HUDEP-2 (cell line): ENCODE measurements at regions not wholly inside any gene's neighbourhood (a gene's known extent, or its start where the extent isn't known, plus 50 kb on each side); places are given as distances from the start of the nearest gene placed in this dataset.

ENCODE experiments used
- DNase-seq, 76 experiments: peaks; one replicate each; lab custom pipeline; 2025; ENCODE audit not compliant: unreplicated experiment in 76 of 76; lab: John Stamatoyannopoulos, UW

GRCh38 chr3:99322551-99322950 is 315.8 kb upstream of the COL8A1 start:
- DNase-seq, result no peak

- no peak for DNase-seq
Observed at GRCh38 chr3:99321261-99321660, 317.1 kb upstream of the COL8A1 start.

GRCh38 chr3:99319961-99320360 is 318.4 kb upstream of the COL8A1 start:
- no peak for DNase-seq

DNA sequence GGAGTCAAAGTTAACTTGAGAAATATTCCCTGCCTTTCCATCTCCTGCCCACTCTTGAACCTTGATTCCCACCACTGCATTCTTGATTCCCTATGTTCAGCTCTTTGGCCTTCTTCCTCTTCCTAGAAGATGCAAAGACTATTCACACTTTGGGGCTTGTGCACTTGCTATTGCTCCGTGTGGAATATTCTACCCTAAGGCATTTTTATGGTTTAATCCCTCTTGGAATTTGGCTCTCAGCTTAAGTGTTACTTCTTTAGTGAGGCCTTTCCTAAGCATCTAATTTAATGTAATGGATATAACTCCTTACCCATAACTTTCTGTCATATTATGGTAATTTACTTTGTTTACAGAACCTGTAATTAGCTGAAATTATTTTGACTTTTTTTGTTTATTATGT is 318.9 kb upstream of the COL8A1 start:
- DNase-seq, result no peak

DNA sequence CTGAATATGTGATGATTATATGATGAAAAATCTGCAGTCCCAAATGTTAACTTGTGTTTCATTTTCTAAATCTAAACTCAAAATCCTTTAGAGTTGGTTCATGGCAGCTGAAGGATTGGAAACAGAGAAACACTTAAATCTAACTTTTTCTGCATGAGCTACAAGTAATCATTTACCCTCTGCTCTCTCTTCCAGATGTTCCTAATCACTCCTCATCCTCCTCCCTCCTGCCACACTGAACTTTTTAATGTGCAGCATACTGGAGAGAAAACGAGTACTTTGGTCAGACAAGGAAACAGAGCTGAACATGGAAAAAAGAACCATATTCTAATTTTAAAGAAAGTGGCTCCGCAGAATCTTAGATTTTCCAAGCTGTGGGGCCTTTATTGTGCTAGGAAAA is 321.2 kb upstream of the COL8A1 start:
- no peak for DNase-seq

DNA sequence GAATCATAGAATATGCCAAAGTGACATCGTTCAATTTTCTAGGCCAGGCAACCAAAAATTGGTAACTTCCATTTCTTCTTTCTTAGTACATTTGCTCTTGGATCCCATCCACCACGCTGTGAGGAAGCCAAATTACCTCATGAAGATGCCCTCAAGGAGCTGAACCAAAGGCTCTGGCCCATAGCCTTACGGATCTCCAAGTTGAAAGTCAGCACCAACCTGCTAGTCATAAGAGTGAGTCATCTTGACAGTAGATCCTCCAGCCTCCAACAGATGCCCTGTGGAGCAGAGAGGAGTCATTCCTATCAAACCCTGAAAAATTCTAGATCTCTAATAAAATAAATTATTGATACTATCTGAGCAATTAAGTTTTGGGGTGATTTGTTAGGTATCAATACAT is 322.5 kb upstream of the COL8A1 start:
- no peak for DNase-seq

GRCh38 chr3:99313485-99313884 is 324.9 kb upstream of the COL8A1 start:
- no peak for DNase-seq

DNA sequence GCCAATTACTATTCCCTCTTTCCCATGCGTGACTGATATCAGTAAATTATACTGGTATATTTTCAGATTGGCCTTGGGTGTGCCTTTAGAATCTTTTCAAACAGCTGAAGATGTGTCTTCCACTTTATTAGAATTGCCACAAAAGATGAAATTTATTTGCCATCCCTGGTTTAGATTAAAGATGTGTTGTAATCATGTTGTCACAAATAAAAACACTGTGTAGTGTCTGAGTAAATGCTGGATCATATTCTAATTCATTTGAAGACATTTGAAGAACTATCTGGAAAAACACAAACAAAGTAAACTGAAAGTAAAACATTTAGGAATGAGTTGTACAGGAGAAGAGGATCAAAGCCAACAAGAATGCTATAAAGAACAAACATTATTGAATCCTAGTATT is 339.7 kb upstream of the COL8A1 start:
- no peak for DNase-seq

DNA sequence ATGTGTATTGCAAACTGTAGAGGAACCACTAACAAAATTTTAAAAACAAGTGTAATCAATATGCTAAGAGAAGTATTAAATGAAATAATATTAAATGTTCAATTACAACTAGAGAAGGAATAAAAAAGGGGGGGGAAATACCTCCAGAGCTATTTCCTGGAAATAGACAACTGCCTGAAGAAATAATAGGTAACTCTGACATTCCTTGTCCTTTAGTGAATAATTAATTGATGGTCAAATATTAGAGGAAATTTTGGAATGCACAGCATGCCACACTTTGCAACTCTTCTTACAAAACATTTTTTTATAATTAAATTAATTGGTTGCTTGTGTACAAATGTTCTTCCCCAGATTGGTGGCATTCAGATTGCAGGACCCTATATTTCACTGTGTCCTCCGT is 342.6 kb upstream of the COL8A1 start:
- DNase-seq, result no peak

GRCh38 chr3:99294092-99294491 is 344.3 kb upstream of the COL8A1 start:
- peak in 1 of 76 experiments; percentile 12 for DNase-seq

- no peak for DNase-seq
Observed at GRCh38 chr3:99287876-99288275, 350.5 kb upstream of the COL8A1 start.

- no peak for DNase-seq
Observed at GRCh38 chr3:99286266-99286845, 352.0 kb upstream of the COL8A1 start.

DNA sequence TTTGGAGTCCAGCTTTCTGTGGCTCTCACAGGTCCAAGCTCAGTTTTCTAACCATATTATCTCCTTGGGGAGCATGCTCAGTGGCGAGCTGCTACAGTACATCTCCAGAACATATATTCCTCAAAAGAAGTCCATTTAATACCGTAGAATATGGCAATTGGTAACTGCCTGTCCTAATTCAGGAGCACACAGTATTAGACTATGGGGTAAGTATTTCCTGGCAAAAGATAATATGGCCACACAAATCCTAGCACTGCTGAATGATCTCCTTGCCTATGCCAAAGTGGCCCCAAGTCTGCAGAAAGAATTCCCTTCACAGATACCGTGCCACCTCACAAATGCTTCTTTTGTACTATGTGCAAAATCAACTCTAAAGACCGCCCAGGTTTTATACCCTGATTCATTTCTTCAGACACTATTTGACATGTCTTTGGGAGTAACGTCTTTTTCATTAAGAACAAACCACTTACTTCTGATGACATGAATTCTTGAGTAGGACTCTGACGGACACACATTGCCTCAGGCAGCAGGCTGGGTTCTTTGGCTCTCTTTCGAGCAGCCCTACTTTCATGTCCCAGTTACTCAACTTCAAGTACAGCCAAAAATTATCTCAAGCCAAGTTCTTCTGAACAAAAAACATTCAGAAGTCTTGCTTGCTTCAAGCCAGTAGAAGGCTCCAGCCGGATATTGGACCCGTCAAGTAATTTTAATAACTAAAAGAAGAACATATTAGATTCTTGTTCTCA is 368.3 kb upstream of the DCBLD2 start:
- DNase-seq, result no peak

- DNase-seq, result no peak
Observed at GRCh38 chr3:99256788-99257187, 355.3 kb upstream of the DCBLD2 start.

DNA sequence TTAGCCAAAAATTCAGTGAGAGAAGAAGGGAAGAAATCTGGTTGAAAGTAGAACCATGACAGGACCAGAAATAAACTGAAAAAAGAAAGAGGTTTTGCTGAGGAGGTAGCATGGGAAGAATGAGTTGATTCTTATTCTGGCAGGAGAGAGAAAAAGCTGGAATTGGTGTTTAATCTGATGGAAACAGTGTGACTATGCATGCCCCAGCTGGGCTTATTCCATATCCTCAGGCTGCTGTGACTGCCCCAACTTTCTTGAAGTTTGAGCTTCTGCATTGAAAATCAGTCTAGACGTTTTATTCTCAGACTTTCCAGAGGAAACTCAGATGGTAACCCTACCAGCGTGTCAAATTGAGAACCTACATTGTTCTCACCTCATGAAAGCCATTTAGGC is 352.5 kb upstream of the DCBLD2 start:
- DNase-seq, result no peak

GRCh38 chr3:99250821-99251355 is 349.4 kb upstream of the DCBLD2 start:
- DNase-seq, result no peak

DNA sequence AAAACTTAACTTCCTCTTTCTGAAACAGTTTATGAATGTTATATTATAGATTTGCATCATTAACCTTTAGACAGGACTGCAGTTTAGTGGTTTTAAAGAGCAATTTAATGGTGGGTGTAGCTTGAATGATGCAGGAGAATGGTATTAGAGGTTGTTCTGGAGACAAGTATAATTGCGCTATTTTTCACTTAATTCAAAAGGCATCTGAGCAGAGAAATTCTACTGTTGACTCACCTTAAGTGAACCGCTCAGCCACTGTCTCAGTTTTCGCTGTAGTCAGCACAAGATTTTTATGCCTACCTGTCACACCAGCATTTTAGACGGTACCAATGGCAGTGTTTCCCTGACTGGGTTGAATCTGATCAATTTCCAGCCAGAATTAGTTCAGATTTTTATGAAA is 348.8 kb upstream of the DCBLD2 start:
- no peak for DNase-seq

GRCh38 chr3:99249627-99250026 is 348.1 kb upstream of the DCBLD2 start:
- DNase-seq, result no peak

DNA sequence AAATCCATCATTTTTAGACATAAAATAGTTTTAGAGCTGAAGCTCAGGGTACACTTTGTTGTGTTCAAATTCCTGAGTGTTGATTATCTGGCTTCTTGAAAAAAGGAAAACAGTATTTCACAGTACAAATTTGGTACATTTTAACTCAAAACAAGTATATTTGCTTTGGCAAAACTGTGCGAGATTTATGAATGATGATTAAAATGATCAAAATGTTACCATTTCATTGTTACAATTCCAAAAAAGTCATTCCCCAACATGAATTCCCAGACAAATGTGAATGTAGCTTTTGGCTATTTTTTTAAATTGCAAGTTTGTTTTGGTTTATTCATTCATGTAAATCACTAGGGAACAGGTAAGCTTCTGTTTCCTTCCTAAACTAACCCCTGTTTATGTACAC is 347.4 kb upstream of the DCBLD2 start:
- no peak for DNase-seq

GRCh38 chr3:99248130-99248529 is 346.6 kb upstream of the DCBLD2 start:
- DNase-seq, result no peak

DNA sequence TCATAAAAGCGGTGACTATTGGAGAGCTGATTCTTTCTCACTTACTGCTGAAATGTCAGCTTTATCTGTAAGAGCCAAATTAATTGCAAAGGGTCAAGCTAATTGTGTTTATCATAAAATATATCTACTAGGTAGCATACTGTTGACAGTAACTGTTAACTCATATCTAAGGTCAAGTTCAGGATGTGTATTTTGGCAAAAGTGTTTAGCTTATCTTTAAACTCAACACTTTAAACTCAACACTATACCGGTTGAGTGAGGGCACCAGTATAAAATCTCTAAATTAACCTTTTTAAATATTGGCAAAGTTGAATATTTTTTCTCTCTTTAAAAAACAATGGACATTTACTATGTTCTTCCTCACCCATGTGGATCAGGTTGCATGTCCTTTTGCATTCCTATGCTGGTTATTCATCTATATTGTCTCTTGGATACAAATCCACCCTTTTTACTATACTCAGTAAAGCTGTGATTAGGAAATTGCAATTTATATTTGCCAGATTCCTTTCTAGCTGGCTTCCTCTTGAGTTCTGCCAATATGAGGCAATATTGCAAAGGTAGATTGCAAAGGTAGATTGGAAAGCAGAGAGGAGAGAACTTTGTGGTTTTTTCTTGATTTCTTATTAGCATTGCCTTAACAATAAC is 344.6 kb upstream of the DCBLD2 start:
- no peak for DNase-seq

DNA sequence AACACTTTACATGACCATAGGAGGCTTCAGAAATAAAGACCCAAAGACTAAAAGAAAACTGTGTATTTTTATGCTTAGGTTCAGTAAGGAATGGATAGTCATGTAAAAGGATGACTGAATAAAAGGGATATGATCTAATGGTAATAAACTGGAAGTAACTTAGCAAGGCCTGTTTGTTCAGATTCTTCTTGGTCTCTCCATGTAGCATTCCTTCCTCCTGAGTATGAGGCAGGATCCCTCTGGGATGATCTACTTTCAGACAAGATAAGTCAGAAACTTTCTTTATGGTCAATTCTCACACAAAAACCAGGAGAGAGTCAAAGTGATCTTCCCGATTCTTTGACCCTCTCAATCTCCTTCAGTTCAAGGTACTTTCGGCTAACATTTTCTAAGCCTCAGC is 340.8 kb upstream of the DCBLD2 start:
- DNase-seq, result no peak
